MM.1S (cell line): ENCODE measurements at regions not wholly inside any gene's neighbourhood (a gene's known extent, or its start where the extent isn't known, plus 50 kb on each side); places are given as distances from the start of the nearest gene placed in this dataset.

Experiments used
- DNase-seq: peaks from one replicate; pipeline ENCODE4 v3.0.0-alpha.2; 2015
- H2AFZ ChIP-seq: fragments of 300-600 bp; sonication (generic); 2 replicates; pipeline ENCODE4 v1.6.0; 2016; ENCODE audit warnings: antibody characterized with exemption, low read length
- H3F3A ChIP-seq: fragments of 300-600 bp; sonication (generic); 2 replicates; pipeline ENCODE4 v1.6.1; 2016; ENCODE audit warnings: mild to moderate bottlenecking, antibody characterized with exemption, low read length, moderate library complexity, mixed read lengths; ENCODE audit not compliant: insufficient read depth
- H3K27ac ChIP-seq: fragments of 300-600 bp; sonication (generic); 2 replicates; pipeline ENCODE4 v1.5.1; 2016; ENCODE audit warnings: mild to moderate bottlenecking, low read length
- H3K27me3 ChIP-seq: fragments of 300-600 bp; sonication (generic); replicated peaks from 2 replicates; pipeline ENCODE4 v1.6.0; 2016; ENCODE audit warnings: low read length; ENCODE audit not compliant: insufficient read depth
- H3K36me3 ChIP-seq: fragments of 300-600 bp; sonication (generic); replicated peaks from 2 replicates; pipeline ENCODE4 v1.6.1; 2016; ENCODE audit warnings: mild to moderate bottlenecking, low read length, mixed read lengths; ENCODE audit not compliant: insufficient read depth
- H3K4me1 ChIP-seq: fragments of 300-600 bp; sonication (generic); 2 replicates; pipeline ENCODE4 v1.6.1; 2016; ENCODE audit warnings: low read length, mixed read lengths
- H3K4me2 ChIP-seq: fragments of 300-600 bp; sonication (generic); 2 replicates; pipeline ENCODE4 v1.6.0; 2016; ENCODE audit warnings: low read depth, low read length
- H3K4me3 ChIP-seq: fragments of 300-600 bp; sonication (generic); 2 replicates; pipeline ENCODE4 v1.5.1; 2016; ENCODE audit warnings: low read length, mixed read lengths
- H3K79me2 ChIP-seq: fragments of 300-600 bp; sonication (generic); 2 replicates; pipeline ENCODE4 v1.6.1; 2016; ENCODE audit warnings: mixed run types, low read length, mixed read lengths
- H3K9ac ChIP-seq: fragments of 300-600 bp; sonication (generic); 2 replicates; pipeline ENCODE4 v1.6.1; 2016; ENCODE audit warnings: low read length, mixed read lengths
- H3K9me2 ChIP-seq: fragments of 300-600 bp; sonication (generic); replicated peaks from 2 replicates; pipeline ENCODE4 v1.6.1; 2016; ENCODE audit warnings: mild to moderate bottlenecking, low read length, mixed read lengths; ENCODE audit not compliant: insufficient read depth
- H3K9me3 ChIP-seq: fragments of 300-600 bp; sonication (generic); replicated peaks from 2 replicates; pipeline ENCODE4 v1.6.1; 2016; ENCODE audit warnings: mild to moderate bottlenecking, low read length, mixed read lengths; ENCODE audit not compliant: insufficient read depth
- H4K20me1 ChIP-seq: fragments of 300-600 bp; sonication (generic); 2 replicates; pipeline ENCODE4 v1.6.1; 2016; ENCODE audit warnings: mild to moderate bottlenecking, low read length, moderate library complexity, mixed read lengths; ENCODE audit not compliant: insufficient read depth
- EZH2 ChIP-seq: fragments of 300-600 bp; sonication (generic); optimal IDR thresholded peaks from 2 replicates; pipeline ENCODE3; 2017; ENCODE audit warnings: low read depth, mild to moderate bottlenecking, antibody characterized with exemption, low read length, mixed read lengths
- EZH2phosphoT487 ChIP-seq: fragments of 300-600 bp; sonication (generic); IDR thresholded peaks from 2 replicates; pipeline ENCODE4 v1.6.1; 2018; ENCODE audit warnings: antibody characterized with exemption, low read length
- TF ChIP-seq, protein P1 (sequence below): fragments of 300-600 bp; sonication (generic); IDR thresholded peaks from 2 replicates; pipeline ENCODE4 v1.5.1; 2016; ENCODE audit warnings: antibody characterized with exemption, low read length, mixed read lengths

DNA sequence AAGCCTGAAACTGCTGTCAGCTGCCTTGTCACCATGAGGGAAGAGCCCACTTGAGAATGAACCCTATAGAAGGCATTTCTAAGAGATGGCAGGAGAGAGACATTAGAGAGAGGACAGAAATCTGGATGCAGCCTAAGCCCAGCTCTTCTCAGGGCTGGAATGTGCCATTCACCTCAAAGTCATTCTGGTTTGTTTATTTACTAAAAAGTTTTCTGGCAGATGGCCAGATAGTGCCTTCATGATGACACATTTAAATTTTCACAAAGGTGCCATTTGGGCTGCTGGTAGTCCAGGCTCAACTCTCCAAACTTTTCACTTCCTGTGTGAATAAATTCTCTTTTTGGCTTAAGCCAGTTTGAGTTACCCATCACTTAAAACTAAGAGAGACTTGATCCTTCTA, 144.6 kb upstream of the ZNF366 start:
- Histone ChIP-seq H3K9ac (no peak overlapping the region), H3K36me3 (no peaks in the 10 kb centered on the region), H3K4me2 (no peak overlapping the region), H3K4me3 (no peak overlapping the region), H3K27ac (no peak overlapping the region), H4K20me1 (no peaks in the 10 kb centered on the region), H3K4me1 (no peaks in the 10 kb centered on the region), H2AFZ (no peak overlapping the region), H3K27me3 (no peaks in the 10 kb centered on the region), H3K79me2 (no peaks in the 10 kb centered on the region), H3K9me2 (no peaks in the 10 kb centered on the region), H3F3A (no peaks in the 10 kb centered on the region), H3K9me3 (no peaks in the 10 kb centered on the region)
- TF ChIP-seq EZH2 = no peak
- no peak for TF ChIP-seq EZH2phosphoT487
- TF ChIP-seq, protein P1, sequence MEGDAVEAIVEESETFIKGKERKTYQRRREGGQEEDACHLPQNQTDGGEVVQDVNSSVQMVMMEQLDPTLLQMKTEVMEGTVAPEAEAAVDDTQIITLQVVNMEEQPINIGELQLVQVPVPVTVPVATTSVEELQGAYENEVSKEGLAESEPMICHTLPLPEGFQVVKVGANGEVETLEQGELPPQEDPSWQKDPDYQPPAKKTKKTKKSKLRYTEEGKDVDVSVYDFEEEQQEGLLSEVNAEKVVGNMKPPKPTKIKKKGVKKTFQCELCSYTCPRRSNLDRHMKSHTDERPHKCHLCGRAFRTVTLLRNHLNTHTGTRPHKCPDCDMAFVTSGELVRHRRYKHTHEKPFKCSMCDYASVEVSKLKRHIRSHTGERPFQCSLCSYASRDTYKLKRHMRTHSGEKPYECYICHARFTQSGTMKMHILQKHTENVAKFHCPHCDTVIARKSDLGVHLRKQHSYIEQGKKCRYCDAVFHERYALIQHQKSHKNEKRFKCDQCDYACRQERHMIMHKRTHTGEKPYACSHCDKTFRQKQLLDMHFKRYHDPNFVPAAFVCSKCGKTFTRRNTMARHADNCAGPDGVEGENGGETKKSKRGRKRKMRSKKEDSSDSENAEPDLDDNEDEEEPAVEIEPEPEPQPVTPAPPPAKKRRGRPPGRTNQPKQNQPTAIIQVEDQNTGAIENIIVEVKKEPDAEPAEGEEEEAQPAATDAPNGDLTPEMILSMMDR = no peak
- no peak for DNase-seq

DNA sequence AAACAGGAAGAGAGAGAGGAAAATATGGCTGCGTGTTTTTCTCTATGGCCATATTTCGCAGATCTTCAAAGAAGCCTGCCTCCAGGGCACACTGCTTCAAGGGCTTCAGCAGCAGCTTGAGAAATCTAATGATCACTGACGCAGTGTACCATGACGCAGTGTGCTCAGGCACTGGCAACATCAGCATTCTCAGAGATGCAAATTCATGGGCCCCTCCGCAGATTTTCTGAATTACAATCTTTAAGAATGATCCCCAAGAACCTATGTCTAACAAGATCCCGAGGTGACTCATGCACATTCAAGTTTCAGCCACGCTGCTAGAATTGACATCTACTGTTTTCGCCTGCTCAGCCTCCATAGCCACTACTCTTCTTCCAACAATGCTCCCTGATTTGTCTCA, 143.9 kb upstream of the ZNF366 start:
- H3K9me2 ChIP-seq = no peaks in the 10 kb centered on the region
- H3K27me3 ChIP-seq = no peaks in the 10 kb centered on the region
- DNase-seq = no peak
- no peaks in the 10 kb centered on the region for H3K79me2 ChIP-seq
- H3K4me1 ChIP-seq = no peaks in the 10 kb centered on the region
- H3K4me3 ChIP-seq = no peak overlapping the region
- H4K20me1 ChIP-seq = no peaks in the 10 kb centered on the region
- no peaks in the 10 kb centered on the region for H3K36me3 ChIP-seq
- no peak overlapping the region for H3K9ac ChIP-seq
- TF ChIP-seq EZH2 = no peak
- H2AFZ ChIP-seq = no peak overlapping the region
- H3F3A ChIP-seq = no peaks in the 10 kb centered on the region
- H3K9me3 ChIP-seq = no peaks in the 10 kb centered on the region
- H3K27ac ChIP-seq = no peak overlapping the region
- H3K4me2 ChIP-seq = no peak overlapping the region

DNA sequence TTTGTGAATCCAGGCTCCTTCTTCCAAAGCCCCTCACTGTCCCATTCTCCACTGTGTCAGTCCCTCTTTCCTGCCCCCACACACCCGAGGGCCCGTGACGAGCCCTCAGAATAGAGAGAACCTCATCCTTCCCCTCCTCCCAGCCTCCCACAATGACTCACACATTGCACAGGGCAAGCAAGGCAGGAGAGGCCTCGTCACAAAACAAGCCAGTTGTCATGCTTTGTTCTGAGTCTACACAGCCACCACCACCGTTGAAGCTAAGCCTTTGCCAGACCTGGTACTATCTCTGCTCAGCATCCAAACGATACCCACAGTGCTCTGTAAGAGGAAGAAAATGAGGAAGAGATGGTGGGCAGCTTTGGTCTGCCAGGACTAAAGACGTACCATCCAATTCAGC, 142.2 kb upstream of the ZNF366 start:
- TF ChIP-seq EZH2phosphoT487 = no peak
- TF ChIP-seq EZH2 = no peak
- TF ChIP-seq, protein P1 = no peak
- no peak overlapping the region for H3K27ac ChIP-seq
- H3K9me2 ChIP-seq = no peaks in the 10 kb centered on the region
- H3K36me3 ChIP-seq = no peaks in the 10 kb centered on the region
- no peak overlapping the region for H2AFZ ChIP-seq
- H3K79me2 ChIP-seq = no peaks in the 10 kb centered on the region
- H3K9me3 ChIP-seq = no peaks in the 10 kb centered on the region
- no peaks in the 10 kb centered on the region for H3F3A ChIP-seq
- H4K20me1 ChIP-seq = no peaks in the 10 kb centered on the region
- no peaks in the 10 kb centered on the region for H3K27me3 ChIP-seq
- H3K9ac ChIP-seq = no peak overlapping the region
- H3K4me3 ChIP-seq = no peak overlapping the region
- H3K4me2 ChIP-seq = no peak overlapping the region
- no peak for DNase-seq
- peaks cover 5% of the 10 kb centered on the region; the same call in 1 of the 2 replicates for H3K4me1 ChIP-seq

DNA sequence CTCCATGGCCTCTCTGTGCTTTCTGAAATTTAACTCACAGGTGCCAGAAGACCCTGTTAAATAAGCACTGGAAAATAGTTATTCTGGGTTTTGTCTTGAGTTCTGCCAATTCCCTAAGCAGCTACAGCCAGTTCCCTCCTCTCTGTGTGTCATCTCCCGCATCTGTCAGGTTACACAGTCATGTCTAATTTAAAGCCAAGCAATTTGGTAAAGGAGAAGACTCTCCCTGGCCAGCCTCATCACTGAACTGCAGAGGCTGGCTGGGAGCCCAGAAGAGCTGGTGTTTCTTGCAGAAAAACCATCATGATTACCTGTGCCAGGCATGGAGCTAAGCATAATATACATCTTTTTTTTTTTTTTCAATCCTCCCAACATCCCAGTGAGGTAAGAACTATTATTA, 141.3 kb upstream of the ZNF366 start:
- Histone ChIP-seq H3K79me2 (no peaks in the 10 kb centered on the region), H3K27me3 (no peaks in the 10 kb centered on the region), H3K36me3 (no peaks in the 10 kb centered on the region), H3K4me3 (no peak overlapping the region), H2AFZ (no peak overlapping the region), H3K9me3 (no peaks in the 10 kb centered on the region), H3K4me2 (no peak overlapping the region), H3K4me1 (peaks cover 5% of the 10 kb centered on the region; the same call in 1 of the 2 replicates), H3F3A (no peaks in the 10 kb centered on the region), H3K9ac (no peak overlapping the region), H4K20me1 (no peaks in the 10 kb centered on the region), H3K27ac (no peak overlapping the region), H3K9me2 (no peaks in the 10 kb centered on the region)
- no peak for TF ChIP-seq EZH2
- no peak for TF ChIP-seq EZH2phosphoT487
- TF ChIP-seq, protein P1 = no peak
- DNase-seq = no peak
